Keratinocyte (primary cell): ENCODE measurements at regions not wholly inside any gene's neighbourhood (a gene's known extent, or its start where the extent isn't known, plus 50 kb on each side); places are given as distances from the start of the nearest gene placed in this dataset.

ENCODE experiments used
- CTCF ChIP-seq, 3 experiments: IDR thresholded peaks in 1 of 3; conservative IDR thresholded peaks in 1 of 3; optimal IDR thresholded peaks in 1 of 3; 2 replicates in 2 of 3; 3 replicates in 1 of 3; pipeline versions ENCODE3 to v1.5.1; 2011; ENCODE audit warnings: low read length in 3 of 3, mild to moderate bottlenecking in 3 of 3, moderate library complexity in 2 of 3, control low read depth in 1 of 3, inconsistent platforms in 1 of 3; ENCODE audit not compliant: insufficient read depth in 2 of 3; ENCODE audit errors: extremely low read depth in 1 of 3
- EZH2 ChIP-seq: IDR thresholded peaks from one replicate; pipeline ENCODE4 v1.6.1; 2012; ENCODE audit warnings: inconsistent platforms, mild to moderate bottlenecking, low read length, moderate library complexity

DNA sequence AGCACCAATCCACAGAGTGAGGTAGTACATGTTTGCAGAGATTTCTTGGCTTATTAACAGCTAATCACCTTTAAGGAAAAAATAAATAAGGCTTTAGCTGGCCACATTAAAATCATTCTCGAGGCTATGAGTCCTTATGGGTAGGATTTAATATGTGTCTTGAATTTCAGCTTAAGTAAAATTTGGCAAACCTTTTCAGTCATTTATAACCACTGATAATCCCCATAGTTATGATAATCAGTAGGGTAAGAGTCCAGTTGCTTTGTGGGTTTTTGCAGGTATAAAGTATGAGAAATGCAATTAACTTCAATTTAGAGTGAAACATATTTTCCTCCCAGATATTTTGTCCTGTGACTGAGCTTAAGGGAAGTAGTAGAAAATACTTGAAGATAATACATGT, 1458.9 kb upstream of the FLRT2 start:
- no peak for TF ChIP-seq CTCF (optimal IDR thresholded peaks at IDR 0.05 in 1 of 3, IDR thresholded peaks at IDR 0.05 in 1 of 3, conservative IDR thresholded peaks at IDR 0.05 in 1 of 3; ENCODE audit: extremely low read depth in 1 of 3, insufficient read depth in 2 of 3, low read length in 3 of 3)
- TF ChIP-seq EZH2 = no peak
